Activated T-cell treated with anti-CD3 and anti-CD28 coated beads, Interleukin-2, amount 50 U/mL, for 24 hours (primary cell): ENCODE measurements at regions not wholly inside any gene's neighbourhood (a gene's known extent, or its start where the extent isn't known, plus 50 kb on each side); places are given as distances from the start of the nearest gene placed in this dataset.

Source experiments
- DNase-seq: peaks from one replicate; pipeline ENCODE4 v3.0.0-alpha.2; 2020
- H3K27ac Mint-ChIP-seq: 2 replicates; pipeline ENCODE4 v1.8.0; 2020; ENCODE audit warnings: mild to moderate bottlenecking, mixed read lengths
- H3K27me3 Mint-ChIP-seq: 2 replicates; pipeline ENCODE4 v1.8.0; 2020; ENCODE audit warnings: mixed read lengths
- H3K36me3 Mint-ChIP-seq: 2 replicates; pipeline ENCODE4 v1.8.0; 2020; ENCODE audit warnings: low read depth, mixed read lengths
- H3K4me1 Mint-ChIP-seq: 2 replicates; pipeline ENCODE4 v1.8.0; 2020; ENCODE audit warnings: low read depth, mixed read lengths
- H3K4me3 Mint-ChIP-seq: 2 replicates; pipeline ENCODE4 v1.8.0; 2020; ENCODE audit warnings: mild to moderate bottlenecking, moderate library complexity, mixed read lengths
- H3K9me3 Mint-ChIP-seq: 2 replicates; pipeline ENCODE4 v1.8.0; 2020; ENCODE audit warnings: mixed read lengths

DNA sequence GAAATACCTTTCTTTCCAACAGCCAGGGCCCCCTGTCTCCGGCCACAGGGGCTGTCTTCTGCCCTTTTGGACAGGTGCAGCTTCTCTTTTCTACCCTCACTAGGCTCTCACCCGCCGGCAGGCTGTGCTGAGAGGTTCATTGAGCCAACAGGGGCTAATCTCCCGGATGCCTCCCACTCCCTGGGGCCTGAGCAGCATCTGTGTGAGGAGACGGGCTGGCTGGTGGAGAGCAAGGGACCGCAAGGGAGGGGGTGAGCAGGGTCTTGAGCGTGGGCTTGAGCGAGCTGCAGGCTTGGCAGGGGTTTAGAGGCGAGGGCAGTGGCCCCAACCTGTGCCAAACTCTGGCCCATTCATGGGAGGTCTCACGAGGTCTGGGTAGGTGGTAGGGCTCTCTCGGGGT lies 56.5 kb upstream of the CST7 start:
- H3K4me3 Mint-ChIP-seq: no peak overlapping the region

DNA sequence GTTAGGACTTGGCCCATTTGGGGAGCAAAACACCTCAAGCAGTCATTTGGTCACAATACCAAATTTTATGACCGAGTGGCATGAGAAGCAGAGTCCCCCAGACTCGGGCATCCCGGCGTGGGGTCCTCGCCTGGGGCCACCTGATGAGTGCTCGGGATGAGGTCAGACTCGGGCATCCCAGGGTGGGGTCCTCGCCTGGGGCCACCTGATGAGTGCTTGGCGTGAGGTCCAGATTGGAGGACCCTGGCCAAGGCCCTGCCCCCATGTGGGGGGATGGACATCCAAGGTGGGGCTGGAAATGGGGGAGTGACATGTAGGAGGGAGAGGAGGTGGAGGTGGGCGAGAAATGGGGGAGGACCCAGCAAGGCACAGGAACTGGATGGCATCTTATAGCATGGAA lies 56.1 kb upstream of the CST7 start:
- no peaks in the 10 kb centered on the region for H3K9me3 Mint-ChIP-seq
- H3K27me3 Mint-ChIP-seq: no peaks in the 10 kb centered on the region
- H3K4me3 Mint-ChIP-seq: no peak overlapping the region
- no peaks in the 10 kb centered on the region for H3K4me1 Mint-ChIP-seq
- DNase-seq: no peak
- H3K36me3 Mint-ChIP-seq: no peaks in the 10 kb centered on the region
- H3K27ac Mint-ChIP-seq: no peak overlapping the region

More for the DNA sequence above, 56.5 kb upstream of the CST7 start:
- H3K27ac Mint-ChIP-seq: no peak overlapping the region
- DNase-seq: no peak
- H3K36me3 Mint-ChIP-seq: no peaks in the 10 kb centered on the region
- H3K9me3 Mint-ChIP-seq: no peaks in the 10 kb centered on the region
- no peaks in the 10 kb centered on the region for H3K4me1 Mint-ChIP-seq
- no peaks in the 10 kb centered on the region for H3K27me3 Mint-ChIP-seq

DNA sequence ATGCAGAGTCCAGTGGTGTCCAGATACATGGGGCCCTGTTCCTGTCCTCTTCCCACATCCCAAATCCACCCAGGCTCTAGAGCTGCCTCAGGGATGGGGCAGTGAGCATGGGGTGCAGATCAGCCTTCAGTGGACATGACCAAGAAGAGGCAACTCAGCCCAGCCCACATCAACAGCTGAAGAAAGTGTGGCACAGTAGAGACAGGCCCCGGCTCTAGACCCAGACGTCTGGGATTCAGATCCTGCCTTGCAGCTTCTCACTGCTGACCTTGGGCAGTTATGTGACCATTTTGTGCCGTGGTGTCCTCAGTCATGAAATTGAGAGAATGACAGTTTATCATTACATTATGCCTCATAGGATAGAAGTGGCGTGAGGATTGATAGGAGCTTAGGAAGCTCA lies 54.6 kb upstream of the CST7 start:
- Mint-ChIP-seq H3K27me3 (no peaks in the 10 kb centered on the region), H3K4me3 (no peak overlapping the region), H3K4me1 (no peaks in the 10 kb centered on the region), H3K9me3 (peaks cover 12% of the 10 kb centered on the region), H3K27ac (no peak overlapping the region), H3K36me3 (no peaks in the 10 kb centered on the region)
- DNase-seq: no peak

DNA sequence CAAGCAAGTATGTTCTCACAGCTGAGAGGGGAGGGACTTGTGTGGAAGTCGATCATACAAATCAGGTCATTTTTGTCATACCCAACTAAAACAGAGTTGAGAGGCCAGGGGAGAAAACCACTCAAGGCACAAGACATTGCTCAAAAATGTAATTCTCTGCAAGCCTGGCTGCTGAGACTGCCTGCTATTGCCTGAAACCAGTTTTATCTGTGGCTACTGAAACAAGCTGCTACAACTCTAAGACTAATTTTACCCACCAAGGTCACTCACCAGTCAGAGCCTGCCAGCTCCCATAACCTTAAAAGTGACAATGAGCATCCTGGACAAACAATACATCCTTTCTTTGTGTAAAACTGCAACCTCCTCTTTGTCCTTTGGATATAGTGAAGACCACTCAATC lies 54.1 kb upstream of the CST7 start:
- no peaks in the 10 kb centered on the region for H3K27me3 Mint-ChIP-seq
- no peaks in the 10 kb centered on the region for H3K4me1 Mint-ChIP-seq
- no peak for DNase-seq
- H3K36me3 Mint-ChIP-seq: no peaks in the 10 kb centered on the region
- H3K4me3 Mint-ChIP-seq: no peak overlapping the region
- H3K9me3 Mint-ChIP-seq: peaks cover 17% of the 10 kb centered on the region
- no peak overlapping the region for H3K27ac Mint-ChIP-seq

DNA sequence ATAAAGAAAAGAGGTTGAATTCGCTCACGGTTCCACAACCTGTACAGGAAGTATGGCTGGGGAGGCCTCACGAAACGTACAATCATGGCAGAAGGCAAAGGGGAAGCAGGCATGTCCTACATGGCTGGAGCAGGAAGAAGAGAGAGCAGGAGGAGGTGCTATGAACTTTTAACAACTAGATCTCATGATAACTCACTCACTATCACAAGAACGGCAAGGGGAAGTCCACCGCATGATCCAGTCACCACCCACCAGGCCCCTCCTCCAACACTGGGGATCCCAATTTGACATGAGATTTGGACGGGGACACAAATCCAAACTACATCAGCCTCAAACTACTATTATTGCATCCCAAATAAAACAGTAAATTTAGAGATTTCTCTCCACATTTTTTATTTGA lies 53.6 kb upstream of the CST7 start:
- Mint-ChIP-seq H3K4me1 (no peaks in the 10 kb centered on the region), H3K27me3 (no peaks in the 10 kb centered on the region), H3K36me3 (no peaks in the 10 kb centered on the region), H3K4me3 (no peak overlapping the region), H3K27ac (no peak overlapping the region), H3K9me3 (peaks cover 20% of the 10 kb centered on the region)
- DNase-seq: no peak

DNA sequence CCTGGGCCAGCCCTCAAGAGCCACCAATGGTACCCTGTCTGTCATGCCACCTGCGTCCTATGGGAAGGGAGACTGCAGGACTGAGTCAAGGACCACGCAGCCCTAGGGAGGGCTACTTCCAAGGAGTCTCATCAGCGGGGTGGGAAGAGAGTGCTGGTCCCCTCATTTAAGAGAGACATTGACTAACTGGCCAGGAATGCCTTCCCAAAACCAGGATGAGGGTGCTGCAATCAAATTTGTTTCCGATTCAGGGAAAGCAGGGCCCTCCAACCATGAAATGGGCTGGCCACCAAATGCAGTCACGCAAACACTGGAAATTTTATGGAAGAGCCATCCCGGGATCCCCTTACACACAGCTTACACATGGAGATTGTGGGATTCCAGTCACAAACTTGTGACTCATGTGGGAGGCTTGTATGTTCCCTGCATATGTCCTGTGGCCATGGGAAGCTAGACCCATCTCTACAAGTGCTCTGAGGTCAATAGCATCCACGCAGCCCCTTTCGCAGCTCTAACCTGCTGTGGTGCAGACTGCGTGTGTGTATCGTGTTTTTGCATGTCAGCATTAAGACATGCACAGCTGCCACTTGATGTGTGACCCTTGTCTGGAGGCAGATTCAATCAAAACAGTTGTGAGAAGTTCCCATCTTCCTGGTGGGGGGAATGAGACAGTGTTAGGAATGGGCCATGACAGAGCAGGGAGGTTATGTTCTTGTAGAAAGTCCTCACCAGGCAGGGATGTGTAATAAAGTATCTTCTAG lies 53.0 kb upstream of the CST7 start:
- Mint-ChIP-seq H3K4me3 (no peak overlapping the region), H3K27me3 (no peaks in the 10 kb centered on the region)

DNA sequence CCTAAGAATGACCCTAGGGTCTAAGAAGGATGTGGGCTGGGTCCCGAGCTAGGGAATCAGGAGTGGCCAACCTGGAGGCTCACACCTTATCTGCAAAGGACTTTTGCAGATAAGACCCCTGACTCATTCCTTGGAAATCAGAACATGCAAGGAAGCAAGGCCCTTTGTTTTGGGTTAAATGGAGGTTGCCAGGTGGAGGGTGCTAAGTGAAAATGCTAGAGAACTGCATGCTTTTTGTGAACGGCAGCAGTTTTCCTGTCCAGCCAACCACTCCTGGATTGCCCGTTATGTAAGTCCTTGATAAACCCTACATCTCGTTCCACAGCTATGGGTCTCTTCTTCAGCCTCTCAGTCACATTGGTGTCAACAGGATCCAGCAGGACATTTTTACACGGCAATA lies 52.1 kb upstream of the CST7 start:
- H3K27ac Mint-ChIP-seq: no peak overlapping the region
- H3K4me1 Mint-ChIP-seq: no peaks in the 10 kb centered on the region
- peaks cover 21% of the 10 kb centered on the region for H3K9me3 Mint-ChIP-seq
- H3K27me3 Mint-ChIP-seq: no peaks in the 10 kb centered on the region
- H3K36me3 Mint-ChIP-seq: no peaks in the 10 kb centered on the region
- no peak overlapping the region for H3K4me3 Mint-ChIP-seq
- DNase-seq: no peak

More for the DNA sequence above, 53.0 kb upstream of the CST7 start:
- DNase-seq: no peak
- no peaks in the 10 kb centered on the region for H3K36me3 Mint-ChIP-seq
- peaks cover 21% of the 10 kb centered on the region for H3K9me3 Mint-ChIP-seq
- no peaks in the 10 kb centered on the region for H3K4me1 Mint-ChIP-seq
- H3K27ac Mint-ChIP-seq: no peak overlapping the region

DNA sequence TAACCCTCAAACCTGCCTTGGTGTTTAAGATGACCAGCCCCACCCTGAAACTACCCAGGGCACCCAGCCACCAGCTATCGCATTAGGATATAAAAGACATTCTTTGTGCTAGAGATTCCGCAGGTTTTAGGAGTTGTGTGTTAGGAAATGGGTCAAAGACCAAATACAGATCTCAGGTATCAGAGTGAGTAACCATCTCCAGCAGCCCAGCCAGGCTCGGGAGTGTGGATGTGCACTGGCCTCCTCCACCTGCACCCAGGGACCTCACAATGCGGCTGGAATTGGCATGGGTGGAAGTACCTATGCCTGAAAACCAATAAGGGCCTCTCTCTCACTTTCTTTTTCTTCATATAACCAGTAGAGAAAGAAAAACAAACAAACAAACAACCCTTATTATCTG lies 51.1 kb upstream of the CST7 start:
- Mint-ChIP-seq H3K4me3 (no peak overlapping the region), H3K9me3 (peaks cover 21% of the 10 kb centered on the region), H3K36me3 (no peaks in the 10 kb centered on the region), H3K27ac (no peak overlapping the region), H3K27me3 (no peaks in the 10 kb centered on the region), H3K4me1 (no peaks in the 10 kb centered on the region)
- DNase-seq: no peak

DNA sequence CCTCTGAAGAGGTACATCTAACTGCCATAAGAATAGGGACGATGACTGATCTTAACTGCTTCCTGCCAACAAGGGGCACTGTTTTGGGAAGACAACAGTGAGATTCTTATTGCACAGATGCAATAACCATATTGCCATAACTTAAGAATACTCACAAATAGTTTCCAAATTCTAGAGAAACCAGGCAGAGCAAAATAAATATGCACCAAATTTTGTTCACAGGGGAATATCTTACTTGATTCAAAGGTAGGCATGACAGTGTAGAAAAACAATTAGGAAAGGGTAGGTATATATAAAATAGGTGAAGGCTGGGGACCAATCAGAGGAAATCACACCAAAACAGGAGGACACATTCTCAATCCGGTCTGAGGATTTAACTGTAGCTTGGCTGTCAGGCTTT lies 49.9 kb upstream of the CST7 start:
- DNase-seq: no peak
- Mint-ChIP-seq H3K4me1 (no peaks in the 10 kb centered on the region), H3K27me3 (no peaks in the 10 kb centered on the region), H3K4me3 (no peak overlapping the region), H3K9me3 (peaks cover 21% of the 10 kb centered on the region), H3K27ac (no peak overlapping the region), H3K36me3 (no peaks in the 10 kb centered on the region)
